ENCODE measurements at regions not wholly inside any gene's neighbourhood (a gene's known extent, or its start where the extent isn't known, plus 50 kb on each side); places are given as distances from the start of the nearest gene placed in this dataset.

GRCh38 chr14:27278341-27278740, 680.5 kb upstream of the NOVA1 start:
- dilution Hi-C loops (cut with HindIII; ENCODE audit: low sequenced_read_pairs, unreplicated experiment) (no loop called here), in situ Hi-C loops (cut with MboI; ENCODE audit: low sequenced_read_pairs) (no loop called here), intact Hi-C loops (cut with micrococcal nuclease) (no loop called here)
- H3K18ac ChIP-seq (ENCODE audit: low read depth, low read length): no peak overlapping the region
- no peak overlapping the region for H3K4me3 ChIP-seq (ENCODE audit: insufficient read depth, low read depth, low read length)
- no TSS peak for BruUV-seq (replicated peaks)
- H4K5ac ChIP-seq (ENCODE audit: low read depth, low read length): no peak overlapping the region
- no peak overlapping the region for H2AK9ac ChIP-seq (replicated peaks; ENCODE audit: low read depth, low read length, poor library complexity)
- ChIA-PET POLR2A (ENCODE audit: unreplicated experiment) (no interaction called here), CTCF (no interaction called here)
- no peaks in the 10 kb centered on the region for H3K4me1 ChIP-seq (ENCODE audit: control insufficient read depth, insufficient read depth, low read length)
- H2BK5ac ChIP-seq (ENCODE audit: low read depth, low read length, poor library complexity, severe bottlenecking): no peak overlapping the region
- ATAC-seq (ENCODE audit: low read depth): no peak
- no peak overlapping the region for H3K14ac ChIP-seq (replicated peaks; ENCODE audit: low read depth, low read length)
- no peak overlapping the region for H3K56ac ChIP-seq (ENCODE audit: extremely low read depth, insufficient read depth, low read length)
- DNase-seq: no peak
- H3K9me1 ChIP-seq (ENCODE audit: insufficient read depth, low read length): no peaks in the 10 kb centered on the region
- H3K9me3 ChIP-seq (ENCODE audit: control insufficient read depth, insufficient read depth, low read length): peaks cover 6% of the 10 kb centered on the region; the same call in 1 of the 2 replicates
- H4K91ac ChIP-seq (ENCODE audit: insufficient read depth, low read depth, low read length): no peak overlapping the region
- H2AK5ac ChIP-seq (ENCODE audit: low read depth, low read length): no peak overlapping the region
- H3K4ac ChIP-seq (ENCODE audit: low read depth, low read length): no peak overlapping the region
- no peaks in the 10 kb centered on the region for H3K36me3 ChIP-seq (ENCODE audit: control insufficient read depth, insufficient read depth, low read length)
- no peak overlapping the region for H3K27ac ChIP-seq (ENCODE audit: insufficient read depth, low read length)
- H2BK20ac ChIP-seq (ENCODE audit: low read depth, low read length): no peak overlapping the region
- no peak overlapping the region for H3K23ac ChIP-seq (ENCODE audit: low read depth, low read length)
- no peaks in the 10 kb centered on the region for H3K79me1 ChIP-seq (ENCODE audit: low read depth in 1 of 2, low read length in 2 of 2)
- WGBS, 2 experiments (ENCODE audit: extremely low coverage in 2 of 2, insufficient read length in 1 of 2): 0% methylated on average over 1 of the region's 2 CpGs; no CpG with 5 or more reads in 1 of the 2 experiments
- H3K9ac ChIP-seq (ENCODE audit: low read depth, low read length): no peak overlapping the region
- no peak overlapping the region for H2AFZ ChIP-seq (replicated peaks; ENCODE audit: low read length, poor library complexity)
- no peak overlapping the region for H2BK15ac ChIP-seq (ENCODE audit: low read depth, low read length)
- no peaks in the 10 kb centered on the region for H3K27me3 ChIP-seq (ENCODE audit: control insufficient read depth, insufficient read depth, low read length)
- no peak overlapping the region for H4K8ac ChIP-seq (ENCODE audit: low read depth in 2 of 2, low read length in 2 of 2)
- no peak overlapping the region for H2BK120ac ChIP-seq (ENCODE audit: low read depth, low read length)
- no peak overlapping the region for H3K4me2 ChIP-seq (ENCODE audit: low read depth, low read length)
- no peaks in the 10 kb centered on the region for H4K20me1 ChIP-seq (ENCODE audit: insufficient read depth, low read length)
- TF ChIP-seq RAD21 (IDR thresholded peaks at IDR 0.05; ENCODE audit: low read length) (no peak), MAFK (IDR thresholded peaks at IDR 0.05; ENCODE audit: low read depth, low read length) (no peak), FOS (IDR thresholded peaks at IDR 0.05; ENCODE audit: low read depth, low read length) (no peak), BHLHE40 (IDR thresholded peaks at IDR 0.05; ENCODE audit: low read depth, low read length) (no peak), CHD1 (IDR thresholded peaks at IDR 0.05; ENCODE audit: low read depth, low read length) (no peak), POLR2A (IDR thresholded peaks at IDR 0.05; ENCODE audit: low read depth, low read length) (no peak), MAZ (IDR thresholded peaks at IDR 0.05; ENCODE audit: borderline replicate concordance, low read depth, low read length) (no peak), CEBPB (IDR thresholded peaks at IDR 0.05; ENCODE audit: low read depth, low read length) (no peak), SMC3 (IDR thresholded peaks at IDR 0.05; ENCODE audit: low read depth, low read length) (no peak), MXI1 (IDR thresholded peaks at IDR 0.05; ENCODE audit: borderline replicate concordance, low read depth, low read length) (no peak), RFX5 (IDR thresholded peaks at IDR 0.05; ENCODE audit: low read depth, low read length) (no peak), NFE2L2 (IDR thresholded peaks at IDR 0.05; ENCODE audit: low read depth, low read length) (no peak), RCOR1 (IDR thresholded peaks at IDR 0.05; ENCODE audit: insufficient replicate concordance, low read length) (no peak)
- TF ChIP-seq, protein P1, sequence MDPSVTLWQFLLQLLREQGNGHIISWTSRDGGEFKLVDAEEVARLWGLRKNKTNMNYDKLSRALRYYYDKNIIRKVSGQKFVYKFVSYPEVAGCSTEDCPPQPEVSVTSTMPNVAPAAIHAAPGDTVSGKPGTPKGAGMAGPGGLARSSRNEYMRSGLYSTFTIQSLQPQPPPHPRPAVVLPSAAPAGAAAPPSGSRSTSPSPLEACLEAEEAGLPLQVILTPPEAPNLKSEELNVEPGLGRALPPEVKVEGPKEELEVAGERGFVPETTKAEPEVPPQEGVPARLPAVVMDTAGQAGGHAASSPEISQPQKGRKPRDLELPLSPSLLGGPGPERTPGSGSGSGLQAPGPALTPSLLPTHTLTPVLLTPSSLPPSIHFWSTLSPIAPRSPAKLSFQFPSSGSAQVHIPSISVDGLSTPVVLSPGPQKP (IDR thresholded peaks at IDR 0.05; ENCODE audit: borderline replicate concordance, low read depth, low read length): no peak
- TF ChIP-seq, protein P2, sequence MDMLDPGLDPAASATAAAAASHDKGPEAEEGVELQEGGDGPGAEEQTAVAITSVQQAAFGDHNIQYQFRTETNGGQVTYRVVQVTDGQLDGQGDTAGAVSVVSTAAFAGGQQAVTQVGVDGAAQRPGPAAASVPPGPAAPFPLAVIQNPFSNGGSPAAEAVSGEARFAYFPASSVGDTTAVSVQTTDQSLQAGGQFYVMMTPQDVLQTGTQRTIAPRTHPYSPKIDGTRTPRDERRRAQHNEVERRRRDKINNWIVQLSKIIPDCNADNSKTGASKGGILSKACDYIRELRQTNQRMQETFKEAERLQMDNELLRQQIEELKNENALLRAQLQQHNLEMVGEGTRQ (IDR thresholded peaks at IDR 0.05; ENCODE audit: low read depth, low read length): no peak
- TF ChIP-seq, protein P3, sequence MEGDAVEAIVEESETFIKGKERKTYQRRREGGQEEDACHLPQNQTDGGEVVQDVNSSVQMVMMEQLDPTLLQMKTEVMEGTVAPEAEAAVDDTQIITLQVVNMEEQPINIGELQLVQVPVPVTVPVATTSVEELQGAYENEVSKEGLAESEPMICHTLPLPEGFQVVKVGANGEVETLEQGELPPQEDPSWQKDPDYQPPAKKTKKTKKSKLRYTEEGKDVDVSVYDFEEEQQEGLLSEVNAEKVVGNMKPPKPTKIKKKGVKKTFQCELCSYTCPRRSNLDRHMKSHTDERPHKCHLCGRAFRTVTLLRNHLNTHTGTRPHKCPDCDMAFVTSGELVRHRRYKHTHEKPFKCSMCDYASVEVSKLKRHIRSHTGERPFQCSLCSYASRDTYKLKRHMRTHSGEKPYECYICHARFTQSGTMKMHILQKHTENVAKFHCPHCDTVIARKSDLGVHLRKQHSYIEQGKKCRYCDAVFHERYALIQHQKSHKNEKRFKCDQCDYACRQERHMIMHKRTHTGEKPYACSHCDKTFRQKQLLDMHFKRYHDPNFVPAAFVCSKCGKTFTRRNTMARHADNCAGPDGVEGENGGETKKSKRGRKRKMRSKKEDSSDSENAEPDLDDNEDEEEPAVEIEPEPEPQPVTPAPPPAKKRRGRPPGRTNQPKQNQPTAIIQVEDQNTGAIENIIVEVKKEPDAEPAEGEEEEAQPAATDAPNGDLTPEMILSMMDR (conservative IDR thresholded peaks at IDR 0.05; ENCODE audit: low read depth, low read length): no peak

All from IMR-90 (cell line).